HCT116 (cell line): ENCODE measurements at regions not wholly inside any gene's neighbourhood (a gene's known extent, or its start where the extent isn't known, plus 50 kb on each side); places are given as distances from the start of the nearest gene placed in this dataset.
"Not testable (repeated sequence)": the region's sequence is repeated elsewhere in the genome, so short reads cannot be mapped to it uniquely, and the experiment has no call there.

Source experiments
- ATAC-seq: fragments of 200-7000 bp; cut with Tn5 transposase; 2 replicates; pipeline ENCODE4 v1.9.1; 2020; ENCODE audit warnings: mild to moderate bottlenecking, moderate library complexity
- BruUV-seq: library from RNA; stranded (reverse); fragments of 400-500 nt; replicated peaks from 2 replicates; lab custom pipeline; 2021; lab: Mats Ljungman, UMichigan
- CTCF ChIA-PET: fragments of 300-600 bp; sonication (Branson Sonifier 250); formaldehyde crosslinking; loops from one replicate; lab custom pipeline; 2021; ENCODE audit warnings: antibody characterized with exemption; lab: Charles Lee
- POLR2A ChIA-PET: fragments of 300-600, 350-600 bp; sonication (Branson Sonifier 250); formaldehyde crosslinking; loops from one replicate; lab custom pipeline; 2021; ENCODE audit warnings: antibody characterized with exemption; lab: Charles Lee
- RAD21 ChIA-PET, 2 experiments: fragments of 300-600 bp; sonication (Branson Sonifier 250); formaldehyde crosslinking; loops; one replicate each; lab custom pipeline; 2023; ENCODE audit warnings: low total read pairs in 2 of 2; ENCODE audit not compliant: uncharacterized antibody in 2 of 2, unreplicated experiment in 2 of 2, low non-redundant PET in 1 of 2; lab: Charles Lee
- DNase-seq: peaks from one replicate; pipeline ENCODE4 v3.0.0-alpha.2; 2010; ENCODE audit warnings: low read depth, low spot score
- H2AFZ ChIP-seq: fragments of 200-600 bp; shearing (Covaris generic), sonication (generic); 2 replicates; pipeline ENCODE4 v1.6.1; 2017; ENCODE audit warnings: low read depth, mixed run types, mixed read lengths, antibody characterized with exemption, low read length; ENCODE audit not compliant: poor library complexity, severe bottlenecking
- H3K27ac ChIP-seq: 2 replicates; pipeline ENCODE4 v1.5.1; 2012; ENCODE audit warnings: low read depth, low read length
- H3K27me3 ChIP-seq: fragments of 200-600 bp; sonication (generic); 2 replicates; pipeline ENCODE4 v1.6.1; 2016; ENCODE audit warnings: mixed run types, low read length, mixed read lengths; ENCODE audit not compliant: insufficient read depth
- H3K36me3 ChIP-seq, 2 experiments: fragments of 200-500 bp in 1 of 2; fragments of 200-600 bp in 1 of 2; sonication (Bioruptor generic) in 1 of 2; sonication (generic) in 1 of 2; 2 replicates each; pipeline versions ENCODE4 v1.5.1 to v1.6.1; 2014 to 2016; ENCODE audit warnings: low read length in 2 of 2, inconsistent platforms in 1 of 2, mixed read lengths in 1 of 2, mixed run types in 1 of 2; ENCODE audit not compliant: insufficient read depth in 2 of 2, control insufficient read depth in 1 of 2
- H3K4me1 ChIP-seq, 2 experiments: fragments of 200-600 bp in 1 of 2; sonication (generic) in 1 of 2; 2 replicates each; pipeline versions ENCODE4 v1.5.1 to v1.6.1; 2012 to 2017; ENCODE audit warnings: low read length in 2 of 2, inconsistent platforms in 1 of 2, mild to moderate bottlenecking in 1 of 2, mixed read lengths in 1 of 2, mixed run types in 1 of 2, moderate library complexity in 1 of 2; ENCODE audit not compliant: insufficient read depth in 2 of 2, control insufficient read depth in 1 of 2
- H3K4me2 ChIP-seq: fragments of 200-600 bp; sonication (generic); 2 replicates; pipeline ENCODE4 v1.6.1; 2017; ENCODE audit warnings: mixed run types, low read length, mixed read lengths
- H3K4me3 ChIP-seq, 2 experiments: fragments of 200-600 bp in 1 of 2; sonication (generic) in 1 of 2; replicated peaks in 1 of 2; 2 replicates each; pipeline ENCODE4 v1.5.1; 2011 to 2016; ENCODE audit warnings: low read length in 2 of 2, control low read depth in 1 of 2, low read depth in 1 of 2, mild to moderate bottlenecking in 1 of 2, mixed read lengths in 1 of 2, mixed run types in 1 of 2
- H3K79me2 ChIP-seq: fragments of 200-600 bp; sonication (generic); 2 replicates; pipeline ENCODE4 v1.6.1; 2017; ENCODE audit warnings: mild to moderate bottlenecking, mixed run types, low read length, moderate library complexity, mixed read lengths; ENCODE audit not compliant: insufficient read depth
- H3K9ac ChIP-seq: fragments of 200-600 bp; sonication (generic); 2 replicates; pipeline ENCODE4 v1.6.1; 2016; ENCODE audit warnings: low read length, mixed read lengths
- H3K9me2 ChIP-seq: fragments of 200-600 bp; sonication (generic), shearing (Covaris generic); 2 replicates; pipeline ENCODE4 v1.6.1; 2017; ENCODE audit warnings: mixed run types, mild to moderate bottlenecking, moderate library complexity; ENCODE audit not compliant: insufficient read depth
- H3K9me3 ChIP-seq, 2 experiments: fragments of 200-500 bp in 1 of 2; fragments of 200-600 bp in 1 of 2; sonication (Bioruptor generic) in 1 of 2; sonication (generic) in 1 of 2; 2 replicates each; pipeline ENCODE4 v1.6.1; 2014 to 2017; ENCODE audit warnings: low read length in 2 of 2, mixed read lengths in 2 of 2, inconsistent platforms in 1 of 2, low read depth in 1 of 2, mild to moderate bottlenecking in 1 of 2, mixed run types in 1 of 2, moderate library complexity in 1 of 2; ENCODE audit not compliant: control insufficient read depth in 1 of 2, insufficient read depth in 1 of 2
- H4K20me1 ChIP-seq: fragments of 200-600 bp; sonication (generic), shearing (Covaris generic); 2 replicates; pipeline ENCODE4 v1.6.1; 2017; ENCODE audit warnings: mixed run types, mild to moderate bottlenecking, moderate library complexity; ENCODE audit not compliant: insufficient read depth
- CBX3 ChIP-seq: IDR thresholded peaks from 2 replicates; pipeline ENCODE4 v1.6.1; 2012; ENCODE audit warnings: low read depth
- EGR1 ChIP-seq: IDR thresholded peaks from 2 replicates; pipeline ENCODE4 v1.6.1; 2012; ENCODE audit warnings: low read depth
- EZH2 ChIP-seq: fragments of 200-600 bp; sonication (generic); IDR thresholded peaks from 2 replicates; pipeline ENCODE4 v1.6.1; 2017; ENCODE audit warnings: antibody characterized with exemption, mixed run types
- RAD21 ChIP-seq: IDR thresholded peaks from 2 replicates; pipeline ENCODE4 v1.6.1; 2012; ENCODE audit warnings: low read depth, mild to moderate bottlenecking
- REST ChIP-seq: IDR thresholded peaks from 2 replicates; pipeline ENCODE4 v1.6.1; 2012; ENCODE audit warnings: low read depth
- SIN3A ChIP-seq: IDR thresholded peaks from 2 replicates; pipeline ENCODE4 v1.6.1; 2012; ENCODE audit warnings: low read depth
- TCF7L2 ChIP-seq: IDR thresholded peaks from 2 replicates; pipeline ENCODE4 v1.7.0; 2011; ENCODE audit warnings: borderline replicate concordance, inconsistent platforms; ENCODE audit not compliant: insufficient read depth, insufficient read length; ENCODE audit errors: extremely low read depth
- intact Hi-C: fragments of 100-400 bp; cut with micrococcal nuclease; formaldehyde crosslinking; loops from 2 replicates; pipeline ENCODE4 v1.10.0; 2022

- H3K27me3 ChIP-seq: no peaks in the 10 kb centered on the region
- H3K9me3 ChIP-seq: peaks cover 0 to 6% of the 10 kb centered on the region in 2 experiments; a peak in 2 of 4 replicates
- intact Hi-C loops: no loop called here
- POLR2A ChIA-PET: no interaction called here
- no peaks in the 10 kb centered on the region for H3K9me2 ChIP-seq
- no peak overlapping the region for H3K4me3 ChIP-seq
- CTCF ChIA-PET: no interaction called here
- H2AFZ ChIP-seq: no peak overlapping the region
- no peaks in the 10 kb centered on the region for H4K20me1 ChIP-seq
- no peak for ATAC-seq
- no TSS peak for BruUV-seq
- H3K27ac ChIP-seq: no peak overlapping the region
- DNase-seq: no peak
- RAD21 ChIA-PET: no interaction called here
- H3K4me1 ChIP-seq: no peaks in the 10 kb centered on the region
- no peak overlapping the region for H3K9ac ChIP-seq
- H3K36me3 ChIP-seq: no peaks in the 10 kb centered on the region
- no peak overlapping the region for H3K4me2 ChIP-seq
- no peak for TF ChIP-seq TCF7L2
- no peak for TF ChIP-seq SIN3A
- TF ChIP-seq EZH2: no peak
- TF ChIP-seq RAD21: no peak
- no peak for TF ChIP-seq CBX3
- no peak for TF ChIP-seq REST
- no peak for TF ChIP-seq EGR1
- TF ChIP-seq, all 23 proteins: peak for 0
- no peaks in the 10 kb centered on the region for H3K79me2 ChIP-seq
These were observed 568.0 kb downstream of the ZWINT start for GRCh38 chr10:55793024-55793423.

- H3K9me3 ChIP-seq, POLR2A ChIA-PET, H2AFZ ChIP-seq, H3K27ac ChIP-seq, H3K9me2 ChIP-seq, H3K4me2 ChIP-seq, H4K20me1 ChIP-seq, BruUV-seq, H3K36me3 ChIP-seq, intact Hi-C loops, DNase-seq, H3K27me3 ChIP-seq, H3K4me1 ChIP-seq, RAD21 ChIA-PET, CTCF ChIA-PET, H3K4me3 ChIP-seq, H3K79me2 ChIP-seq, H3K9ac ChIP-seq, ATAC-seq: not testable (repeated sequence)
These were observed 570.8 kb downstream of the ZWINT start for GRCh38 chr10:55790276-55790675.
